SK-N-SH (cell line): ENCODE measurements at regions not wholly inside any gene's neighbourhood (a gene's known extent, or its start where the extent isn't known, plus 50 kb on each side); places are given as distances from the start of the nearest gene placed in this dataset.

Source experiments
- CHD2 ChIP-seq: fragments of 150-350 bp; IDR thresholded peaks from 2 replicates; pipeline ENCODE4 v1.6.1; 2018; ENCODE audit warnings: low read length; ENCODE audit not compliant: partially characterized antibody
- CTCF ChIP-seq: fragments of 200-600 bp; sonication (generic); IDR thresholded peaks from 2 replicates; pipeline ENCODE4 v1.6.1; 2017; ENCODE audit warnings: antibody characterized with exemption, mild to moderate bottlenecking, moderate library complexity
- EP300 ChIP-seq, 2 experiments: IDR thresholded peaks; 2 replicates each; pipeline versions ENCODE4 v1.4.0 to v1.6.1; 2012; ENCODE audit warnings: borderline replicate concordance in 1 of 2, low read depth in 1 of 2, low read length in 1 of 2
- MXI1 ChIP-seq: IDR thresholded peaks from 2 replicates; pipeline ENCODE4 v1.6.1; 2012; ENCODE audit warnings: mild to moderate bottlenecking, low read depth, low read length, improper control_type of control experiment
- NFIC ChIP-seq: IDR thresholded peaks from 2 replicates; pipeline ENCODE4 v1.4.0; 2012; ENCODE audit warnings: borderline replicate concordance
- POLR2AphosphoS5 ChIP-seq: IDR thresholded peaks from 2 replicates; pipeline ENCODE4 v1.6.1; 2012; ENCODE audit warnings: low read depth, low read length
- RAD21 ChIP-seq: IDR thresholded peaks from 2 replicates; pipeline ENCODE4 v1.6.1; 2012; ENCODE audit warnings: mild to moderate bottlenecking, low read length
- REST ChIP-seq: IDR thresholded peaks from 2 replicates; pipeline ENCODE4 v1.6.1; 2012; ENCODE audit warnings: mild to moderate bottlenecking, low read depth, low read length, moderate library complexity
- SIN3A ChIP-seq: IDR thresholded peaks from 2 replicates; pipeline ENCODE4 v1.6.1; 2012; ENCODE audit warnings: low read depth, mild to moderate bottlenecking, low read length, moderate library complexity, borderline replicate concordance
- SMC3 ChIP-seq: IDR thresholded peaks from 2 replicates; pipeline ENCODE4 v1.6.1; 2012; ENCODE audit warnings: low read depth, low read length, improper control_type of control experiment
- YY1 ChIP-seq: IDR thresholded peaks from 2 replicates; pipeline ENCODE4 v1.4.0; 2012; ENCODE audit warnings: low read depth, mild to moderate bottlenecking
- TF ChIP-seq, protein P1 (sequence below): IDR thresholded peaks from 2 replicates; pipeline ENCODE4 v1.4.0; 2012; ENCODE audit warnings: low read depth
- TF ChIP-seq, protein P2 (sequence below): IDR thresholded peaks from 2 replicates; pipeline ENCODE4 v1.4.0; 2012; ENCODE audit warnings: low read depth, borderline replicate concordance

GRCh38 chr1:55635856-55636255 is 420.7 kb upstream of the USP24 start:
- TF ChIP-seq EP300 (IDR thresholded peaks at IDR 0.05; ENCODE audit: borderline replicate concordance in 1 of 2, low read depth in 1 of 2, low read length in 1 of 2) (no peak), CTCF (no peak), CHD2 (no peak), POLR2AphosphoS5 (no peak), SIN3A (no peak), REST (no peak), NFIC (no peak), RAD21 (no peak), MXI1 (no peak), YY1 (no peak), SMC3 (no peak)
- TF ChIP-seq, protein P1, sequence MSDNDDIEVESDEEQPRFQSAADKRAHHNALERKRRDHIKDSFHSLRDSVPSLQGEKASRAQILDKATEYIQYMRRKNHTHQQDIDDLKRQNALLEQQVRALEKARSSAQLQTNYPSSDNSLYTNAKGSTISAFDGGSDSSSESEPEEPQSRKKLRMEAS, result no peak
- TF ChIP-seq, protein P2, sequence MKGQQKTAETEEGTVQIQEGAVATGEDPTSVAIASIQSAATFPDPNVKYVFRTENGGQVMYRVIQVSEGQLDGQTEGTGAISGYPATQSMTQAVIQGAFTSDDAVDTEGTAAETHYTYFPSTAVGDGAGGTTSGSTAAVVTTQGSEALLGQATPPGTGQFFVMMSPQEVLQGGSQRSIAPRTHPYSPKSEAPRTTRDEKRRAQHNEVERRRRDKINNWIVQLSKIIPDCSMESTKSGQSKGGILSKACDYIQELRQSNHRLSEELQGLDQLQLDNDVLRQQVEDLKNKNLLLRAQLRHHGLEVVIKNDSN, result no peak
